ELR (cell line): ENCODE measurements at regions not wholly inside any gene's neighbourhood (a gene's known extent, or its start where the extent isn't known, plus 50 kb on each side); places are given as distances from the start of the nearest gene placed in this dataset.

Experiments
- DNase-seq: peaks from one replicate; pipeline ENCODE4 v3.0.0-alpha.2; 2015; ENCODE audit warnings: low read depth

DNA sequence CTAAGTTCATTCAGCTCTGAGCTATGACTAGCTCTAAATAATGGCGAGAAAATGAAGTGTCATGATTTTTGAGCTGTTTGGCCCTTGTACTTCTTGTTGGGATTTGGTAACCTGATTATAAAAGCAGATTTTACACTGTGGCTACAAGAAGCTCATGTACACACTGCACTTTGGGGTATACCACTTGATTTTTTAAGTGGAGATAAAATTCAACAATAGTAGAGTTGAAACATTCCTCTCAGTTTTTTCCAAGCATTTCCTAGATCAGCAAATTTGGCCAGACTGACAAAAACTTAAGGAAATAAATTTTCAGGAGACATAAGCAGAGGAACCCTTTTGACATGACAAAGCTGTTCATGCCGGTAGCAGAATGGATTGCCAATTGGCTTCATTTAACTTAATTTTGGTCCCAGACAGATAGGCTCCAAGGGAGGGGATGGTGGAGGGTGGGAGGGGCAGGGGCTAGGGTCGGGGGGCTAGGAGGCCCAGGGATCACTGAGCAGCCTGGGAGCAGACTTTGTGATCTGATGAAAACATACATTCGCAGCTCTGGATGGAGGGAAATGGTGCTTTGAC, 575.9 kb downstream of the METTL15 start:
- no peak for DNase-seq

- peak; percentile 70 for DNase-seq
These were observed 571.7 kb downstream of the METTL15 start for GRCh38 chr11:28679795-28680468.

DNA sequence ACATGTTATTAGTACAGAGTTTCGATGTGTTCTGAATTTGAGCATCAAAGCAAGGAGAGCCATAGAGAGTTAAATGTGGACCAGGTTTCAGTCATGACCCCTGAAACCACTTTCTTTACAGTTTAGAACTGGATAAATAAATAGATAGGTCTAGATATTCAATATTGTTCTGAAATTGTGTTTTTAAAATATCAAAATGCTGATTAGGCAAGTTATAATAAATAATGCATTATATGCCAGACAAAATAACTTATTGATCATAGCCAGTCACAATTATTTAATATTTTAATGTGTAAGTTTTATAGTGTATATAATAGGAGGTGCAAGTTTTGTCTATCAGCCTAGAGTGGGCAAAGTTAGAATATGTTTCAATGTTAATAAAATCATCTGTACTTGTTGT, 569.5 kb downstream of the METTL15 start:
- no peak for DNase-seq

DNA sequence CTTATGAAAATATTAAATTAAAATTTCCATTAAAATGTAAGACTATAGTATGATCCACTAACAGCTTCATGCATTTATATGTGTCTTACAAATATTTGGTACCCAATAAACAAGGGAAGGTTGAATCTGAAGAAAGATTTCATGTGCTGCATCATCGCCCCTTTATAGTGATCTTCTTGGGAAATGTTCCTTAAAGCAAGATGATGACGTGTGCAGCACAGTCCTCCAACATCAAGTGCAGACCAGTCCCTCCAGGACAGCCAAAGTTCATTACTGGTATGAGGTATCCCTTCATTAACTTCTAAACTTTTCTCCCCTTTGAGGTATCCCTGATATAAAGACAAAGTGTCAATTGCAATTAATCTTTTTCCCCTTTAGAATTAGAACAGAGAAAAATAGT, 567.0 kb downstream of the METTL15 start:
- no peak for DNase-seq

DNA sequence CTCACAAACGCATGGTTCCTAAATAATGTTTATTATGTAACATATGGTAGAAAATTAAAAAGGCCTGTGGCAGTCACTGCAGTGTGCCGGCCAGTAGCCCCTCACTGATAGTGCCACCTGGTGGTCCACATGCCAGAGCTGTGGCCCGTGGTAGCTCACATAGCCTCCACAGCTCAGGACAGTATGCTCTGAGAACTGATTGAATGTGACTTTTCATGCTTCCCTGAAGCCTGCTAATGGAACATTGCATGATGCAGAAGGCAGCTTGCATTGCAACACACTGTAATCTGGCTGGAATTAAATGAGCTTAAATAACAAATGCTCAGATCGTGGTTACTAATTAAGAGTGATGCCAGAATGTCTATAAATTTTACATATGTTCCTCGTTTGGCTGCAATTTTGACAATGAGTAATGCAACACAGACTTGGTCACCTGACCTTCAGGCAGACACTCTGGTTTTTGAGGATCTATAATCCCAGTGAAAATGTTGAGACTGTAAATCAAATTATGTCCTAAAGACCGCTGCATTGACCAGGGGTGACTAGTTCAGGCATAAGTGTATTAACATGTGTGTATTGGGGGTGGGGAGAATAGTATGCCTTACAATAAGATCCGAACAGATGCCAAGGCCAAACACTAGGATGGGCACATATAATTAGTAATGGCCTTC, 566.4 kb downstream of the METTL15 start:
- peak; percentile 62 for DNase-seq

DNA sequence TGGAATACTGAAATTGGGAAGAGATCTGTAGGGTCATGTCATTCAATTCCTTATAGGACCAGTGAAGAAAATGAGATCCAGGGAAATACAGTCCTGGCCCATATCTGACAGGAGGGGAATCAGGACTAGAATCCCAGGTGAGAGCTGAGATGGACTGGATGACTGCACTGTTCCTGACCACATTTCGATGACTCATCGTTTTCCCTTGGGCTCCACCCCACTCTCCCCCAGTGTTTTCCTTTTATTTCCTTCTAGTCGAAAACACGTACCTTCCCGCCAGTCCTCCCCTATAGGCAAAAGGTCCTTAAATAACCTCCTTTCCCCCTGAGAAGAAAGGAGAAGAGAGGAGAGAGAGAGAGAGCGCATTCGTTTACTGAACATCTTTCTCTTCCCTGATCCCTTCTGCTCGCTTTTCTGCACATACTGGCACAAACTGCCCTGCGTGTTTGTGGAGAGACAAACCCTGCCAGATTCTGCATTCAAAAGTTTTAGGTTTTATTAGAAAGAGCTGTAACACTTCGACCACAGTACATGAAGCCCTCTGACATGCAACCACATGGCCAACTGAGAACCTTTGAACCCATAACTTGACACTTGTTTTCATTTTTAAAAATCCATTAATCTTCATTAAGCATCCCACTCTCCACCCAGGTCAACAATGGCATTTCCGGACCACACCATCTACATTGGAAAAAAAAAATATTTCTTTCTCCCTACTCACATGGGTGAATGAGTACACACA, 565.7 kb downstream of the METTL15 start:
- peak; percentile 81 for DNase-seq

DNA sequence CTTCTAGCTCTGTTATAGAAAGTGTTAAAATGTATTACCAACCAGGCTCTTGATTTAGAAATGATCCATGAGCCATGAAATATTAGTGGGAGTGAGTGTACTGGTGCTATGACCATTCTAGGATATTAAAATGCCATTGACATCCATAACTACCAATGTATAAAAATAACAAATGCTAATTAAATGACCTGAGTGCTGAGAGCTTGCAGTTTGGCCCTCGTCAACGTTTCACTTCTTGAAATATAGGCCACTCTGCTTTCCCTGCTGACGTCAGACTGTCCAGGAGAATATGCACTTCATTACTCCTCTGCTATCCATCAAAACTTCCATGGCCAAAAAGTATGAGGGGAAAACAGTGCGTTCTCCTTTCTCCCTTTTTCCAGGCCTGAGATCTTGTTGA, 563.1 kb downstream of the METTL15 start:
- DNase-seq = no peak

GRCh38 chr11:28666632-28667031, 558.4 kb downstream of the METTL15 start:
- DNase-seq = no peak

DNA sequence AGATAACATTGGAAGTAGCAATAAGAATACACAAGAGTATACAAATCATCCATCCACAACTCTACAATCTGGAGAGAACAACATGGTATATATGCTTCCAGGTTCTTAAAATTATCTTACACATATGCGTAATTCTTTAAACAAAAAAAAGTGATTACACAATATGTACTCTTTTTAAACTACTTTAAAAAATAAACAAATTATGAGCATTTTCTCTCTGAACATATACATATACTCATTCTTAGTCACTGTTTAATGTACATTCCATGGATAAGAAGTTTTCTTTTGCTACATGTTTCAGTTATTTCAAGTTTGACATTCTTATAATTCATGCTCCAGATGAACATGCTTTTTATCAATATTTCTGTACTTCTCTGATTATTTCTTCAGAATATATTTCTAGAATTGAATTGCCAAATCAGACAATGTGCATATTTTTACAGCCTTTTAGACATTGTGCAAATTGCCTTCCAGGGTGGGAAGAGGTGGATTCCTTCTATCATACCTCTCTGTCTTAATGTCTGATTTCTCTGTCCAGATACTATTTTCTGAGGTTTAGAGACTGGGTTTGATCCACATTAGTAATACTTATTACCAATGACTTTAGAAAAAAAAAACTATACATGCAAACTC, 551.6 kb downstream of the METTL15 start:
- peak; percentile 54 for DNase-seq

DNA sequence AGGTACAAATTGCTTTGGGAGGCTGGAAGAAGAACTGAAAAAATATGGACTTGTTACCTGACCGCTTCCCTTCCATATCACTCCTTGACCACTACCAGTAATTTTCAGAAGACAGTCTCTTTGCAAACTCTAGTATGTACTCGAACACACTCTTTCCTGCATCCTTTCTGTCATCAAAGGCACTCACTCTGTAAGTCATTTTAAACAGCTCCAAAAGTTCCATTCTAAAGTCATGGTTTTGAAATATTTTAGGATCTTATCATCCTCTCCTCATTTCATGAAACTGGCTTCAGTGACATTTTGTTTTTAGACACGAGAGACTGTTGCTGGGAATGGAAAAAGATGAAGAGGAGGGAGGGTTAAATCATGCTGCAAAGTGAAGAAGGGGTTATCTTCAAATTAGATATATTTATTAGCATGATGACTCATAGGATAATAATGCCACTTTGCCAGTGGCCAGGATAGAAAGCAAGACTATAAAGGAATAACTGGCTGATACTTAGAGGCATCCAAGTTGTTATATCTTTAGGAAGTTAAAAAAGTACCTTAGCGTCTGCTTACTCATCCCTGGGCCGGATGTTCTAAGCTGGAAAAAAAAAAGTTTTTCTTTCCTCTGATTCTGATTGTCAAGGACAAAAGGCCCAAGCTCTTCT, 549.3 kb downstream of the METTL15 start:
- DNase-seq = peak; percentile 60

DNA sequence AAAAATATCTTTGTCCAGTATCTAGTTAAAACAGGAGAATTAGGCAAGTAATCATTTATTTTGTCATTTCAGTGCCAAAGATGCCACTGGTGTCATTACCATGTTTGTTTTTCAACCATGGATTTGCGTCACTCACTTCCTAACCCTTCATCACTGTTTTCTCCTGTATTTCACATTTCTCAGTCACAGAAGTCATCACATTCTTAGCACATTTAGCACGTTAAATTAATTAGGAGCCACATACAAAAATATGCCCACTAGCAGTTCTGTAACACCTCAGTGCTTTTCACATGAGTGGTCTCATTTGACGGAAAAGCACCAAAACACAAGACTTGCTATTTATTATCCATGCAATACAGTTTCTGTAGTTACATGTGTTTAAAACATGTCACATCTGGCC, 546.0 kb downstream of the METTL15 start:
- no peak for DNase-seq

- peak; percentile 24 for DNase-seq
These were observed 541.7 kb downstream of the METTL15 start for GRCh38 chr11:28649922-28650321.

DNA sequence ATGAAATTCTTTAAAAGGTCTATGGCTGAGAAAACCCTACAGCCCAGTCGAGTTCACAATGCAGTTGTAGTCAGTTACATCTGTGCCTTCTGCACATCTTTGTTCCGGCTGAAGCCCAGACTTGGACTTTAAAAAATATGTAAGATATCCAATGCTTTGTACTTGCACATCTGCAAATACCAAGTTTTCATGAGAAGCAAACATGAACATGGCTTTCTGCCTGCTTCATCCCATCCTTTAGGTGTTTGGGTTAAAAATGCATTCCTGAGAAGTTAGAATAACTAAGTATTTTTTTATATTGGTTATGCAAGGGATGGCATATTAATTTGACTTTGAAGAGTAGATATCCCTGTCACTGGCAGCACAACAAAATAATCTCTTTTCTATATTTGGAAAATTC, 528.4 kb downstream of the METTL15 start:
- DNase-seq = no peak

- no peak for DNase-seq
These were observed 527.8 kb downstream of the METTL15 start for GRCh38 chr11:28636033-28636432.

GRCh38 chr11:28632338-28632737, 524.1 kb downstream of the METTL15 start:
- peak; percentile 72 for DNase-seq

GRCh38 chr11:28631148-28631547, 523.0 kb downstream of the METTL15 start:
- DNase-seq = no peak

- DNase-seq = no peak
These were observed 521.0 kb downstream of the METTL15 start for GRCh38 chr11:28629235-28629634.

- DNase-seq = no peak
These were observed 520.2 kb downstream of the METTL15 start for GRCh38 chr11:28628412-28628811.

DNA sequence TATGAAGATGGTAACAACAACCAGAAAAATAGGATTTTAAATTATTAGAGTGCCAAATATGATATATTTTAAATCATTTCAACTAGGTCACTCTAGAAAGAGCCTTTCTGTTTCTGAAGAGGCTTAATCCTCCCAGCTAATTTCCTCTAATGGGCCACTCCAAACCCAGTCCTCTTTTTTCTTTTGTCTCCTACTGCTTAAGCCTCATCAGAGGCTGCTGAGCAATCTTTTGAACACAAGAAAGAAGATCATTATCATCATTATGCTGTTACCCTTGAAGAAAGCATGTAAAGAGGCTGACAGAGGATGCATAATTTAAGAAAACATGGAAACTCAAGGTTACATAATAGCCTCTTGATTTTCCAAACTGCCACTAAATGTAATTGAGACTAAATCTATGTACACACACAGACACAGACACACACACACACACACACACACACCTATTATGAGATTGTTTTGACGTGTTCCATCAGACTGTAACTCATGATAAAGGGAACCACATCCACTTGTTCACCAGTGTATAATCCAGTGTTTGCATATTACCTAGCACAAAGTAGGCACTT, 519.6 kb downstream of the METTL15 start:
- no peak for DNase-seq

DNA sequence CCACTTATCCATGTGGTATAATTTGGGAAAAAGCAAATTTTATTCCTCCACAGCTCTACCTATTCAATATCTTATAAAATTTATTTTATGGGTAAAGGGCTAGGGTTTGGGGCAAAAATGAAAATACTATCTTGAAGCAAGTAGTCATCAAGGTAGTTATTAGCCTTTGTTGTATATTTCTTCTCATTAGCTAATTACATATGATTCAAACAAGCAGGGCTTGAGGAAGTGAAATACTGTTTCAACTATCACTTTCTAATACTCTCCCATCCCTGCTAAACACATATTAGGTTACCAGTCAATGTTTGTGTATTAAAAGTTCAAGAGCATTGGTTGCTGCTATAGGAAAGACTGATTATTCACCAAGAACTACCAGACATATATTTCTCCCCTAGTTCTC, 517.3 kb downstream of the METTL15 start:
- DNase-seq = no peak

GRCh38 chr11:28621753-28622152, 513.6 kb downstream of the METTL15 start:
- DNase-seq = peak; percentile 61
